ENCODE measurements at regions not wholly inside any gene's neighbourhood (a gene's known extent, or its start where the extent isn't known, plus 50 kb on each side); places are given as distances from the start of the nearest gene placed in this dataset.

- Histone ChIP-seq H3K4me2 (ENCODE audit: control insufficient read depth, insufficient read depth) (peak overlapping the region; percentile 98), H3K79me2 (ENCODE audit: control insufficient read depth, insufficient read depth, low read length) (peaks cover 25% of the 10 kb centered on the region), H4K20me1 (ENCODE audit: control insufficient read depth, insufficient read depth) (no peaks in the 10 kb centered on the region), H3K9me3 (replicated peaks; ENCODE audit: control insufficient read depth, insufficient read depth, low read length) (no peaks in the 10 kb centered on the region), H3K36me3 (ENCODE audit: control insufficient read depth in 2 of 2, insufficient read depth in 2 of 2, low read length in 1 of 2) (no peaks in the 10 kb centered on the region), H2AFZ (ENCODE audit: control insufficient read depth, low read depth, low read length) (peak overlapping the region; percentile 76), H3K9ac (ENCODE audit: control insufficient read depth, insufficient read depth, low read length) (peak overlapping the region; percentile 88), H3K27ac (ENCODE audit: control insufficient read depth, insufficient read depth) (peak overlapping the region; percentile 100), H3K4me1 (ENCODE audit: control insufficient read depth, insufficient read depth, low read length) (peaks cover 13% of the 10 kb centered on the region), H3K27me3 (replicated peaks in 1 of 2; ENCODE audit: control insufficient read depth in 2 of 2, insufficient read depth in 2 of 2, low read length in 1 of 2) (no peaks in the 10 kb centered on the region), H3K4me3 (peak overlapping the region; percentile 79)
- intact Hi-C loops (cut with micrococcal nuclease; ENCODE audit: unreplicated experiment) = no loop called here
- ChIA-PET RAD21 (ENCODE audit: unreplicated experiment) (interaction anchor here (1.2 to 7.6 kb wide), 12 partner anchors 11 to 166 kb away, joined by 3 to 174 read pairs (median 38); partner anchors contain the start of gene CHD2), SMC1A (ENCODE audit: uncharacterized antibody, unreplicated experiment) (interaction anchor here (1.0 to 7.7 kb wide), 15 partner anchors 9 to 129 kb away, joined by 3 to 150 read pairs (median 20); partner anchors contain the start of gene CHD2), CTCF (interaction anchor here (0.6 to 5.6 kb wide), 22 partner anchors 9 to 222 kb away, joined by 3 to 64 read pairs (median 6); partner anchors contain the start of gene CHD2), POLR2A (interaction anchor here (0.6 to 6.8 kb wide), 13 partner anchors 9 to 116 kb away, joined by 3 to 157 read pairs (median 11); partner anchors contain the start of gene CHD2)
- DNase-seq (ENCODE audit: low read depth, low spot score) (no peak), FAIRE-seq (peak; percentile 7), ATAC-seq (no peak)
- BruUV-seq (replicated peaks) = no TSS peak
- TF ChIP-seq PKNOX1 (IDR thresholded peaks at IDR 0.05) (no peak), ATF7 (IDR thresholded peaks at IDR 0.05; ENCODE audit: low read depth) (peak; percentile 51)
- in situ Hi-C loops (cut with MboI) = loop anchor here (5.0 kb wide), 1 partner anchor 104 kb away; no protein-coding TSS in a partner anchor
- 39% methylated on average over 14 of the region's 14 CpGs for WGBS (ENCODE audit: insufficient coverage, insufficient replicate concordance, low lambda C conversion rate, missing lambda C conversion rate)
Observed at GRCh38 chr15:92807971-92808571, 92.1 kb upstream of the CHD2 start.

GRCh38 chr15:92808598-92809063 is 91.5 kb upstream of the CHD2 start:
- BruUV-seq (replicated peaks) = TSS peak; percentile 95
- peak overlapping the region; percentile 88 for H3K9ac ChIP-seq (ENCODE audit: control insufficient read depth, insufficient read depth, low read length)
- CTCF ChIA-PET = interaction anchor here (0.7 to 5.6 kb wide), 20 partner anchors 9 to 222 kb away, joined by 3 to 64 read pairs (median 6); partner anchors contain the start of gene CHD2
- no peaks in the 10 kb centered on the region for H3K27me3 ChIP-seq (replicated peaks in 1 of 2; ENCODE audit: control insufficient read depth in 2 of 2, insufficient read depth in 2 of 2, low read length in 1 of 2)
- SMC1A ChIA-PET (ENCODE audit: uncharacterized antibody, unreplicated experiment) = interaction anchor here (1.5 to 7.7 kb wide), 14 partner anchors 9 to 128 kb away, joined by 3 to 150 read pairs (median 20); partner anchors contain the start of gene CHD2
- H3K36me3 ChIP-seq (ENCODE audit: control insufficient read depth in 2 of 2, insufficient read depth in 2 of 2, low read length in 1 of 2) = no peaks in the 10 kb centered on the region
- H3K4me3 ChIP-seq = peak overlapping the region; percentile 79
- TF ChIP-seq LARP7 (IDR thresholded peaks at IDR 0.05) = no peak
- 0 out of 2 replicates have a peak, but pooled peaks have one; percentile 16 for TF ChIP-seq HDGF (IDR thresholded peaks at IDR 0.05)
- TF ChIP-seq RAD21 (IDR thresholded peaks at IDR 0.05; ENCODE audit: insufficient read depth, low read depth, low read length) = 0 out of 2 replicates have a peak, but pooled peaks have one; percentile 4
- peak; percentile 23 for ATAC-seq
- in situ Hi-C loops (cut with MboI) (loop anchor here (5.0 kb wide), 1 partner anchor 104 kb away; no protein-coding TSS in a partner anchor), intact Hi-C loops (cut with micrococcal nuclease; ENCODE audit: unreplicated experiment) (loop anchor here (1.0 kb wide), 4 partner anchors 24 to 110 kb away; no protein-coding TSS in a partner anchor)
- DNase-seq (ENCODE audit: low read depth, low spot score) = no peak
- H3K9me3 ChIP-seq (replicated peaks; ENCODE audit: control insufficient read depth, insufficient read depth, low read length) = no peaks in the 10 kb centered on the region
- WGBS (ENCODE audit: insufficient coverage, insufficient replicate concordance, low lambda C conversion rate, missing lambda C conversion rate) = under 1% methylated on average over 21 of the region's 30 CpGs
- RAD21 ChIA-PET (ENCODE audit: unreplicated experiment) = interaction anchor here (1.2 to 7.6 kb wide), 13 partner anchors 12 to 166 kb away, joined by 3 to 174 read pairs (median 23); partner anchors contain the start of gene CHD2
- no peak for FAIRE-seq
- peak overlapping the region; percentile 76 for H2AFZ ChIP-seq (ENCODE audit: control insufficient read depth, low read depth, low read length)
- peaks cover 25% of the 10 kb centered on the region for H3K79me2 ChIP-seq (ENCODE audit: control insufficient read depth, insufficient read depth, low read length)
- peaks cover 8% of the 10 kb centered on the region for H3K4me1 ChIP-seq (ENCODE audit: control insufficient read depth, insufficient read depth, low read length)
- no peaks in the 10 kb centered on the region for H4K20me1 ChIP-seq (ENCODE audit: control insufficient read depth, insufficient read depth)
- peak overlapping the region; percentile 98 for H3K4me2 ChIP-seq (ENCODE audit: control insufficient read depth, insufficient read depth)
- peak overlapping the region; percentile 100 for H3K27ac ChIP-seq (ENCODE audit: control insufficient read depth, insufficient read depth)
- POLR2A ChIA-PET = interaction anchor here (1.0 to 6.8 kb wide), 12 partner anchors 9 to 117 kb away, joined by 3 to 157 read pairs (median 11); partner anchors contain the start of gene CHD2
